ENCODE measurements at regions not wholly inside any gene's neighbourhood (a gene's known extent, or its start where the extent isn't known, plus 50 kb on each side); places are given as distances from the start of the nearest gene placed in this dataset.

- TF ChIP-seq EZH2 (IDR thresholded peaks at IDR 0.05; ENCODE audit: borderline replicate concordance) (no peak), EZH2phosphoT487 (IDR thresholded peaks at IDR 0.05; ENCODE audit: low read depth, severe bottlenecking, unreplicated experiment) (no peak)
- TF ChIP-seq, protein P1, sequence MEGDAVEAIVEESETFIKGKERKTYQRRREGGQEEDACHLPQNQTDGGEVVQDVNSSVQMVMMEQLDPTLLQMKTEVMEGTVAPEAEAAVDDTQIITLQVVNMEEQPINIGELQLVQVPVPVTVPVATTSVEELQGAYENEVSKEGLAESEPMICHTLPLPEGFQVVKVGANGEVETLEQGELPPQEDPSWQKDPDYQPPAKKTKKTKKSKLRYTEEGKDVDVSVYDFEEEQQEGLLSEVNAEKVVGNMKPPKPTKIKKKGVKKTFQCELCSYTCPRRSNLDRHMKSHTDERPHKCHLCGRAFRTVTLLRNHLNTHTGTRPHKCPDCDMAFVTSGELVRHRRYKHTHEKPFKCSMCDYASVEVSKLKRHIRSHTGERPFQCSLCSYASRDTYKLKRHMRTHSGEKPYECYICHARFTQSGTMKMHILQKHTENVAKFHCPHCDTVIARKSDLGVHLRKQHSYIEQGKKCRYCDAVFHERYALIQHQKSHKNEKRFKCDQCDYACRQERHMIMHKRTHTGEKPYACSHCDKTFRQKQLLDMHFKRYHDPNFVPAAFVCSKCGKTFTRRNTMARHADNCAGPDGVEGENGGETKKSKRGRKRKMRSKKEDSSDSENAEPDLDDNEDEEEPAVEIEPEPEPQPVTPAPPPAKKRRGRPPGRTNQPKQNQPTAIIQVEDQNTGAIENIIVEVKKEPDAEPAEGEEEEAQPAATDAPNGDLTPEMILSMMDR (IDR thresholded peaks at IDR 0.05; ENCODE audit: poor library complexity), result no peak
Measured at GRCh38 chr2:38156436-38156835, 80.5 kb upstream of the CYP1B1 start.
